ENCODE measurements at regions not wholly inside any gene's neighbourhood (a gene's known extent, or its start where the extent isn't known, plus 50 kb on each side); places are given as distances from the start of the nearest gene placed in this dataset.

- TF ChIP-seq, protein P1, sequence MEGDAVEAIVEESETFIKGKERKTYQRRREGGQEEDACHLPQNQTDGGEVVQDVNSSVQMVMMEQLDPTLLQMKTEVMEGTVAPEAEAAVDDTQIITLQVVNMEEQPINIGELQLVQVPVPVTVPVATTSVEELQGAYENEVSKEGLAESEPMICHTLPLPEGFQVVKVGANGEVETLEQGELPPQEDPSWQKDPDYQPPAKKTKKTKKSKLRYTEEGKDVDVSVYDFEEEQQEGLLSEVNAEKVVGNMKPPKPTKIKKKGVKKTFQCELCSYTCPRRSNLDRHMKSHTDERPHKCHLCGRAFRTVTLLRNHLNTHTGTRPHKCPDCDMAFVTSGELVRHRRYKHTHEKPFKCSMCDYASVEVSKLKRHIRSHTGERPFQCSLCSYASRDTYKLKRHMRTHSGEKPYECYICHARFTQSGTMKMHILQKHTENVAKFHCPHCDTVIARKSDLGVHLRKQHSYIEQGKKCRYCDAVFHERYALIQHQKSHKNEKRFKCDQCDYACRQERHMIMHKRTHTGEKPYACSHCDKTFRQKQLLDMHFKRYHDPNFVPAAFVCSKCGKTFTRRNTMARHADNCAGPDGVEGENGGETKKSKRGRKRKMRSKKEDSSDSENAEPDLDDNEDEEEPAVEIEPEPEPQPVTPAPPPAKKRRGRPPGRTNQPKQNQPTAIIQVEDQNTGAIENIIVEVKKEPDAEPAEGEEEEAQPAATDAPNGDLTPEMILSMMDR (IDR thresholded peaks at IDR 0.05; ENCODE audit: low read depth, low read length) = no peak
- TF ChIP-seq EZH2phosphoT487 (IDR thresholded peaks at IDR 0.05; ENCODE audit: low read depth) = no peak
Observed at GRCh38 chr17:52899235-52899634, 740.7 kb upstream of the CA10 start.
